ENCODE measurements at regions not wholly inside any gene's neighbourhood (a gene's known extent, or its start where the extent isn't known, plus 50 kb on each side); places are given as distances from the start of the nearest gene placed in this dataset.

DNA sequence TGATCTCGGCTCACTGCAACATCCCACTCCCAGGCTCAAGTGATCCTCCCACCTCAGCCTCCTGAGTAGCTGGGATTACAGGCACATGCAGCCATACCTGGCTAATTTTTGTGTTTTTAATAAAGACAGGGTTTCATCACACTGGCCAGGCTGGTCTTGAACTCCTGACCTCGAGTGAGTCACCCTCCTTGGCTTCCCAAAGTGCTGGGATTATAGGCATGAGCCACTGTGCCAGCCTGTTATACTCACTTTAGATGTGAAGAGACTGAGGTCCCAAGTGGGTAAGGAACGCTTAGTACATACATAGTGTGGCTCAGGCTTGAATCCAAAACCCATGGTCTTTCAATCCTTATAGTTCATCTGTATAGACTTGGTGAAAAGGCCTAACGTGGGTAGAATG is 63.7 kb upstream of the EPS8L3 start:
- DNase-seq (ENCODE audit: low spot score) (no peak), FAIRE-seq (no peak), ATAC-seq (no peak)
- ChIA-PET CTCF (ENCODE audit: low intra/inter-chr PET ratio, low total read pairs) (no interaction called here), POLR2A (no interaction called here)
- Histone ChIP-seq H3K4me2 (ENCODE audit: low read depth, low read length) (no peak overlapping the region), H4K20me1 (ENCODE audit: insufficient read depth, low read length) (no peaks in the 10 kb centered on the region), H2AFZ (ENCODE audit: low read length) (no peak overlapping the region), H3K79me2 (ENCODE audit: insufficient read depth, low read length) (no peaks in the 10 kb centered on the region), H3K9me3 (ENCODE audit: low read length) (no peaks in the 10 kb centered on the region), H3K27me3 (ENCODE audit: control insufficient read depth in 1 of 2, insufficient read depth in 2 of 2, low read length in 2 of 2) (peaks cover 0 to 8% of the 10 kb centered on the region in 2 experiments; a peak in 2 of 5 replicates), H3K27ac (ENCODE audit: extremely low read length, insufficient read depth, low read length) (no peak overlapping the region), H3K4me3 (replicated peaks in 1 of 3; ENCODE audit: insufficient read depth in 1 of 3, low read depth in 2 of 3, low read length in 3 of 3) (no peak overlapping the region), H3K4me1 (ENCODE audit: insufficient read depth, low read length) (peaks cover 27% of the 10 kb centered on the region), H3K9ac (ENCODE audit: insufficient read depth, low read depth, low read length) (no peak overlapping the region), H3K36me3 (replicated peaks in 1 of 2; ENCODE audit: control insufficient read depth in 1 of 2, insufficient read depth in 2 of 2, low read length in 2 of 2) (no peaks in the 10 kb centered on the region)
- intact Hi-C loops (cut with micrococcal nuclease; ENCODE audit: unreplicated experiment) (no loop called here), in situ Hi-C loops (cut with HindIII; ENCODE audit: extremely low pct_ligation_motif_present, low pct_unique_long_range_greater_than_20kb) (no loop called here)
- BruUV-seq (replicated peaks) = no TSS peak
- no peak for TF ChIP-seq BCL6 (CRISPR knock-in tag; IDR thresholded peaks at IDR 0.05)
- no peak for TF ChIP-seq ZMYM3 (CRISPR knock-in tag; IDR thresholded peaks at IDR 0.05)
- no peak for TF ChIP-seq NCOA1 (CRISPR knock-in tag; IDR thresholded peaks at IDR 0.05)
- TF ChIP-seq, protein P1, sequence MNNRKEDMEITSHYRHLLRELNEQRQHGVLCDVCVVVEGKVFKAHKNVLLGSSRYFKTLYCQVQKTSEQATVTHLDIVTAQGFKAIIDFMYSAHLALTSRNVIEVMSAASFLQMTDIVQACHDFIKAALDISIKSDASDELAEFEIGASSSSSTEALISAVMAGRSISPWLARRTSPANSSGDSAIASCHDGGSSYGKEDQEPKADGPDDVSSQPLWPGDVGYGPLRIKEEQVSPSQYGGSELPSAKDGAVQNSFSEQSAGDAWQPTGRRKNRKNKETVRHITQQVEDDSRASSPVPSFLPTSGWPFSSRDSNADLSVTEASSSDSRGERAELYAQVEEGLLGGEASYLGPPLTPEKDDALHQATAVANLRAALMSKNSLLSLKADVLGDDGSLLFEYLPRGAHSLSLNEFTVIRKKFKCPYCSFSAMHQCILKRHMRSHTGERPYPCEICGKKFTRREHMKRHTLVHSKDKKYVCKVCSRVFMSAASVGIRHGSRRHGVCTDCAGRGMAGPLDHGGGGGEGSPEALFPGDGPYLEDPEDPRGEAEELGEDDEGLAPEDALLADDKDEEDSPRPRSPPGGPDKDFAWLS (CRISPR knock-in tag; IDR thresholded peaks at IDR 0.05; ENCODE audit: borderline replicate concordance) = no peak
- no peak for TF ChIP-seq ATM (IDR thresholded peaks at IDR 0.05; ENCODE audit: borderline replicate concordance)
- no peak for TF ChIP-seq MBNL3 (CRISPR knock-in tag; conservative IDR thresholded peaks at IDR 0.05)
- TF ChIP-seq EP300 (IDR thresholded peaks at IDR 0.05; ENCODE audit: low read depth in 2 of 2, low read length in 2 of 2) = no peak
- TF ChIP-seq EP300 (CRISPR knock-in tag; IDR thresholded peaks at IDR 0.05; ENCODE audit: borderline replicate concordance) = no peak
- TF ChIP-seq, protein P2, sequence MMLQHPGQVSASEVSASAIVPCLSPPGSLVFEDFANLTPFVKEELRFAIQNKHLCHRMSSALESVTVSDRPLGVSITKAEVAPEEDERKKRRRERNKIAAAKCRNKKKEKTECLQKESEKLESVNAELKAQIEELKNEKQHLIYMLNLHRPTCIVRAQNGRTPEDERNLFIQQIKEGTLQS (CRISPR knock-in tag; IDR thresholded peaks at IDR 0.05) = no peak
- WGBS (ENCODE audit: low lambda C conversion rate) = 36% methylated on average over 4 of the region's 4 CpGs
